H1 (cell line): ENCODE measurements at regions not wholly inside any gene's neighbourhood (a gene's known extent, or its start where the extent isn't known, plus 50 kb on each side); places are given as distances from the start of the nearest gene placed in this dataset.

Source experiments
- CTCF ChIA-PET: fragments of 300-600 bp; sonication (Branson Sonifier 250); formaldehyde crosslinking; loops from one replicate; lab custom pipeline; 2021; ENCODE audit not compliant: partially characterized antibody; lab: Charles Lee
- POLR2A ChIA-PET: fragments of 300-600 bp; sonication (Branson Sonifier 250); formaldehyde crosslinking; loops from one replicate; lab custom pipeline; 2021; ENCODE audit warnings: inconsistent platforms; ENCODE audit not compliant: partially characterized antibody; lab: Charles Lee
- DNase-seq, 2 experiments: peaks; one replicate each; pipeline versions ENCODE4 v3.0.0 to v3.0.0-alpha.2; 2010 to 2022; ENCODE audit warnings: low spot score in 2 of 2, low read depth in 1 of 2, mixed read lengths in 1 of 2
- FAIRE-seq: peaks from 2 replicates; lab custom pipeline; 2011; peaks lifted over from hg19 to GRCh38; lab: Jason Lieb, UNC
- H2AFZ ChIP-seq: 2 replicates; pipeline ENCODE4 v1.8.1; 2012; ENCODE audit warnings: low read length, inconsistent platforms
- H2AK5ac ChIP-seq: 2 replicates; pipeline ENCODE4 v1.6.1; 2013; ENCODE audit warnings: low read depth, low read length
- H2BK120ac ChIP-seq: replicated peaks from 2 replicates; pipeline ENCODE3; 2013; ENCODE audit warnings: low read depth, low read length, inconsistent platforms
- H2BK12ac ChIP-seq: 2 replicates; pipeline ENCODE4 v1.6.1; 2013; ENCODE audit warnings: low read depth, low read length
- H2BK15ac ChIP-seq: 2 replicates; pipeline ENCODE4 v1.6.1; 2013; ENCODE audit warnings: low read length
- H2BK20ac ChIP-seq: 2 replicates; pipeline ENCODE4 v1.6.1; 2013; ENCODE audit warnings: low read length
- H2BK5ac ChIP-seq: 2 replicates; pipeline ENCODE4 v1.6.1; 2013; ENCODE audit warnings: low read depth, low read length
- H3K14ac ChIP-seq: 2 replicates; pipeline ENCODE4 v1.6.1; 2013; ENCODE audit warnings: inconsistent platforms; ENCODE audit not compliant: insufficient read length
- H3K18ac ChIP-seq: 2 replicates; pipeline ENCODE4 v1.6.1; 2013; ENCODE audit warnings: low read length; ENCODE audit errors: extremely low read depth
- H3K23ac ChIP-seq: 2 replicates; pipeline ENCODE4 v1.6.1; 2013; ENCODE audit warnings: inconsistent platforms; ENCODE audit not compliant: insufficient read length
- H3K23me2 ChIP-seq: 2 replicates; pipeline ENCODE4 v1.6.1; 2013; ENCODE audit warnings: low read depth, low read length
- H3K27ac ChIP-seq: 2 replicates; pipeline ENCODE4 v1.6.1; 2011; ENCODE audit warnings: low read depth, low read length, inconsistent platforms
- H3K27me3 ChIP-seq, 4 experiments: replicated peaks in 1 of 4; 1 replicate in 1 of 4; 2 replicates in 3 of 4; pipeline versions ENCODE4 v1.6.1 to v1.8.1; 2011 to 2013; ENCODE audit warnings: low read length in 3 of 4, mild to moderate bottlenecking in 3 of 4, inconsistent platforms in 2 of 4, mixed read lengths in 2 of 4, moderate library complexity in 1 of 4; ENCODE audit not compliant: control insufficient read depth in 3 of 4, insufficient read depth in 3 of 4; ENCODE audit errors: extremely low read depth in 1 of 4
- H3K36me3 ChIP-seq, 4 experiments: 2 replicates each; pipeline versions ENCODE4 v1.6.1 to v1.8.1; 2011 to 2013; ENCODE audit warnings: mild to moderate bottlenecking in 4 of 4, low read length in 3 of 4, moderate library complexity in 2 of 4, control low read depth in 1 of 4, inconsistent platforms in 1 of 4; ENCODE audit not compliant: insufficient read depth in 4 of 4, control insufficient read depth in 2 of 4
- H3K4ac ChIP-seq: replicated peaks from 2 replicates; pipeline ENCODE3; 2013; ENCODE audit warnings: low read length, low read depth, mixed read lengths, inconsistent platforms; ENCODE audit not compliant: insufficient read length
- H3K4me1 ChIP-seq, 4 experiments: replicated peaks in 1 of 4; 1 replicate in 1 of 4; 2 replicates in 3 of 4; pipeline versions ENCODE4 v1.6.1 to v1.8.1; 2011 to 2013; ENCODE audit warnings: low read length in 3 of 4, inconsistent platforms in 2 of 4, mixed read lengths in 1 of 4; ENCODE audit not compliant: insufficient read depth in 4 of 4, control insufficient read depth in 3 of 4
- H3K4me2 ChIP-seq, 2 experiments: 2 replicates each; pipeline versions ENCODE4 v1.6.1 to v1.8.1; 2011 to 2013; ENCODE audit warnings: low read depth in 2 of 2, low read length in 2 of 2, control low read depth in 1 of 2, inconsistent platforms in 1 of 2, mild to moderate bottlenecking in 1 of 2; ENCODE audit not compliant: insufficient read depth in 1 of 2
- H3K4me3 ChIP-seq, 4 experiments: fragments of 200-600, 300-600 bp in 1 of 4; sonication (generic), shearing (Covaris generic), sonication (Bioruptor Twin) in 1 of 4; 2 replicates each; pipeline versions ENCODE4 v1.5.1 to v1.8.1; 2011 to 2016; ENCODE audit warnings: low read length in 4 of 4, low read depth in 3 of 4, control low read depth in 2 of 4, inconsistent platforms in 2 of 4, mild to moderate bottlenecking in 2 of 4, mixed read lengths in 1 of 4, moderate library complexity in 1 of 4; ENCODE audit not compliant: insufficient read depth in 2 of 4; ENCODE audit errors: extremely low read depth in 1 of 4
- H3K56ac ChIP-seq: replicated peaks from 2 replicates; pipeline ENCODE3; 2013; ENCODE audit warnings: low read depth, mild to moderate bottlenecking, mixed read lengths, low read length, inconsistent platforms; ENCODE audit not compliant: insufficient read length
- H3K79me1 ChIP-seq: 2 replicates; pipeline ENCODE4 v1.6.1; 2013; ENCODE audit warnings: low read depth, low read length, control low read depth
- H3K79me2 ChIP-seq, 2 experiments: 2 replicates each; pipeline versions ENCODE4 v1.6.1 to v1.8.1; 2012 to 2013; ENCODE audit warnings: low read length in 2 of 2, mild to moderate bottlenecking in 2 of 2, inconsistent platforms in 1 of 2; ENCODE audit not compliant: insufficient read depth in 2 of 2, control insufficient read depth in 1 of 2
- H3K9ac ChIP-seq, 4 experiments: replicated peaks in 1 of 4; 1 replicate in 1 of 4; 2 replicates in 3 of 4; pipeline versions ENCODE4 v1.6.1 to v1.8.1; 2011 to 2013; ENCODE audit warnings: low read depth in 3 of 4, low read length in 3 of 4, control low read depth in 2 of 4, mild to moderate bottlenecking in 2 of 4, moderate library complexity in 2 of 4, inconsistent platforms in 1 of 4; ENCODE audit errors: extremely low read depth in 1 of 4
- H3K9me3 ChIP-seq, 2 experiments: 2 replicates each; pipeline versions ENCODE4 v1.6.1 to v1.8.1; 2012 to 2013; ENCODE audit warnings: mild to moderate bottlenecking in 2 of 2, moderate library complexity in 2 of 2, control low read depth in 1 of 2, inconsistent platforms in 1 of 2, low read depth in 1 of 2, low read length in 1 of 2, mixed read lengths in 1 of 2; ENCODE audit not compliant: insufficient read depth in 2 of 2
- H4K20me1 ChIP-seq, 2 experiments: replicated peaks in 1 of 2; 2 replicates each; pipeline versions ENCODE3 to v1.8.1; 2011 to 2013; ENCODE audit warnings: inconsistent platforms in 2 of 2, low read length in 2 of 2, mild to moderate bottlenecking in 1 of 2; ENCODE audit not compliant: insufficient read depth in 2 of 2, control insufficient read depth in 1 of 2
- H4K5ac ChIP-seq: 2 replicates; pipeline ENCODE4 v1.6.1; 2013; ENCODE audit warnings: low read length, low read depth, mixed read lengths, inconsistent platforms; ENCODE audit not compliant: insufficient read length
- H4K8ac ChIP-seq: 2 replicates; pipeline ENCODE4 v1.8.0; 2013; ENCODE audit warnings: mild to moderate bottlenecking, moderate library complexity, low read length, inconsistent platforms; ENCODE audit not compliant: insufficient read depth; ENCODE audit errors: extremely low read depth
- H4K91ac ChIP-seq: replicated peaks from 2 replicates; pipeline ENCODE3; 2013; ENCODE audit warnings: low read length, mixed read lengths, inconsistent platforms; ENCODE audit not compliant: insufficient read length
- ATF2 ChIP-seq: IDR thresholded peaks from 2 replicates; pipeline ENCODE4 v1.6.1; 2012; ENCODE audit warnings: low read length, inconsistent platforms
- GABPA ChIP-seq: IDR thresholded peaks from 2 replicates; pipeline ENCODE4 v1.6.1; 2011; ENCODE audit warnings: mild to moderate bottlenecking, low read length, moderate library complexity, borderline replicate concordance; ENCODE audit not compliant: insufficient read depth
- MAFK ChIP-seq: IDR thresholded peaks from 2 replicates; pipeline ENCODE4 v1.6.1; 2012; ENCODE audit warnings: low read depth, mild to moderate bottlenecking, improper control_type of control experiment, low read length
- POLR2AphosphoS5 ChIP-seq: IDR thresholded peaks from 2 replicates; pipeline ENCODE4 v1.6.1; 2011; ENCODE audit warnings: low read depth, low read length
- YY1 ChIP-seq: IDR thresholded peaks from 2 replicates; pipeline ENCODE4 v1.6.1; 2011; ENCODE audit warnings: low read depth, mild to moderate bottlenecking, low read length
- WGBS, 2 experiments: shearing (Covaris generic) in 1 of 2; methylation state at CpG; one replicate each; pipeline versions ENCODE4 v1.1.6 to v1.1.7; 2013 to 2015; ENCODE audit warnings: low lambda C conversion rate in 2 of 2, mixed read lengths in 2 of 2, inconsistent platforms in 1 of 2, low coverage in 1 of 2, missing lambda C conversion rate in 1 of 2; ENCODE audit not compliant: insufficient replicate concordance in 2 of 2, insufficient coverage in 1 of 2, insufficient read length in 1 of 2; ENCODE audit errors: extremely low coverage in 1 of 2, missing lambda C conversion rate in 1 of 2; 5-methylcytosine and 5-hydroxymethylcytosine counted together

GRCh38 chr18:2330764-2331163, 240.5 kb downstream of the METTL4 start:
- no peaks in the 10 kb centered on the region for H3K79me2 ChIP-seq
- H3K23me2 ChIP-seq, result no peaks in the 10 kb centered on the region
- no peaks in the 10 kb centered on the region for H3K27me3 ChIP-seq
- no peak overlapping the region for H2BK5ac ChIP-seq
- DNase-seq, result no peak
- WGBS, 2 experiments, result 89% methylated on average over 2 of the region's 2 CpGs; no CpG with 5 or more reads in 1 of the 2 experiments
- H2BK120ac ChIP-seq, result no peak overlapping the region
- H3K4me3 ChIP-seq, result no peak overlapping the region
- H3K4ac ChIP-seq, result no peak overlapping the region
- H3K79me1 ChIP-seq, result no peaks in the 10 kb centered on the region
- H4K8ac ChIP-seq, result no peak overlapping the region
- H3K9ac ChIP-seq, result no peak overlapping the region
- H3K4me1 ChIP-seq, result no peaks in the 10 kb centered on the region
- ChIA-PET CTCF (interaction anchor here (1.6 to 2.2 kb wide), 2 partner anchors 21 to 211 kb away, joined by 5 to 8 read pairs; no protein-coding TSS in a partner anchor), POLR2A (no interaction called here)
- H2BK12ac ChIP-seq, result no peak overlapping the region
- no peak overlapping the region for H3K14ac ChIP-seq
- H4K20me1 ChIP-seq, result no peaks in the 10 kb centered on the region
- H2BK15ac ChIP-seq, result no peak overlapping the region
- no peak for FAIRE-seq
- no peaks in the 10 kb centered on the region for H3K9me3 ChIP-seq
- H3K4me2 ChIP-seq, result no peak overlapping the region
- TF ChIP-seq YY1, result no peak
- TF ChIP-seq POLR2AphosphoS5, result no peak
- TF ChIP-seq GABPA, result no peak
- TF ChIP-seq ATF2, result no peak
- no peak for TF ChIP-seq MAFK
- no peak overlapping the region for H3K27ac ChIP-seq
- H3K56ac ChIP-seq, result no peak overlapping the region
- no peak overlapping the region for H2BK20ac ChIP-seq
- no peak overlapping the region for H2AK5ac ChIP-seq
- H3K18ac ChIP-seq, result no peak overlapping the region
- no peak overlapping the region for H4K5ac ChIP-seq
- no peak overlapping the region for H2AFZ ChIP-seq
- no peak overlapping the region for H3K23ac ChIP-seq
- H3K36me3 ChIP-seq, result no peaks in the 10 kb centered on the region
- H4K91ac ChIP-seq, result no peak overlapping the region
